ENCODE measurements at regions not wholly inside any gene's neighbourhood (a gene's known extent, or its start where the extent isn't known, plus 50 kb on each side); places are given as distances from the start of the nearest gene placed in this dataset.

DNA sequence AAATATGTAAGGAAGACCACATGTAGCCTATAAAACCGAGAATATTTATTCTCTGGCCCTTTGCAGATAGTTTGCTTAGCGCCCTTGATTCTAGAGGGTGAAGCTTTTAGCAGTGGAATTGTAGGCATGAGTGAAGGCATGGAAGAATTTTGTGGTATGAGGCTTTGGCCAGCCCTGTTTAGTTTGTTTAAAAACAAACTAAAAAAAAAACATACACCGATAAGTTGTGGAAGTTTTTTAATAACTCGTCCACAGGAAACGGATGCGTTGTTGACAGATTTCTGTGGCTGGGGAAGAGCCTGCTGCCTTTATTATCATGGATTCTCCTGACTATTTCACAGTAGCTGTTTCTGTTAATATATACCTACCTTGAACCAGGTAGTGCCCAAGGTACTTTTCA is 194.7 kb upstream of the LNX1 start:
- in situ Hi-C loops (cut with HindIII; ENCODE audit: low pct_unique_long_range_greater_than_20kb, low sequenced_read_pairs), result no loop called here
- no peak for TF ChIP-seq JUND (IDR thresholded peaks at IDR 0.05; ENCODE audit: low read depth)
- no peak for DNase-seq (ENCODE audit: low read depth in 1 of 2, low spot score in 1 of 2)

DNA sequence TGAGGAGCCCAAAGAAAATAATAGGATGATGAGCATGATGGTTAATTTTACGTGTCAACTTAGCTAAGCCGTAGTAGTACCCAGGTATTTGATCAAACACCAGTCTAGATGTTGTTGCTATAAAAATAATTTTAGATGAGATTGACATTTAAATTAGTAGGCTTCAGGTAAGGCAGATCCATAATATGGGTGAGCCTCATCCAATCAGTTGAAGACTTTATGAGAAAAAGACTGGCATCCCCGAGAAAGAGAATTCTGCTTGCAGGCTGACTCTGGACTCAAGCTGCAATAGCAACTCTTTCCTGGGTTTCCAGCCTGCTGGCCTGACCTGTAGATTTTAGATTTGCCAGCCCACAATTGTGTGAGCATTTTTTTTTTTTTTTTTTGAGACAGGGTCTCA is 192.8 kb upstream of the LNX1 start:
- no peak for DNase-seq (ENCODE audit: low read depth in 1 of 2, low spot score in 1 of 2)
- TF ChIP-seq JUND (IDR thresholded peaks at IDR 0.05; ENCODE audit: low read depth), result no peak
- in situ Hi-C loops (cut with HindIII; ENCODE audit: low pct_unique_long_range_greater_than_20kb, low sequenced_read_pairs), result no loop called here

DNA sequence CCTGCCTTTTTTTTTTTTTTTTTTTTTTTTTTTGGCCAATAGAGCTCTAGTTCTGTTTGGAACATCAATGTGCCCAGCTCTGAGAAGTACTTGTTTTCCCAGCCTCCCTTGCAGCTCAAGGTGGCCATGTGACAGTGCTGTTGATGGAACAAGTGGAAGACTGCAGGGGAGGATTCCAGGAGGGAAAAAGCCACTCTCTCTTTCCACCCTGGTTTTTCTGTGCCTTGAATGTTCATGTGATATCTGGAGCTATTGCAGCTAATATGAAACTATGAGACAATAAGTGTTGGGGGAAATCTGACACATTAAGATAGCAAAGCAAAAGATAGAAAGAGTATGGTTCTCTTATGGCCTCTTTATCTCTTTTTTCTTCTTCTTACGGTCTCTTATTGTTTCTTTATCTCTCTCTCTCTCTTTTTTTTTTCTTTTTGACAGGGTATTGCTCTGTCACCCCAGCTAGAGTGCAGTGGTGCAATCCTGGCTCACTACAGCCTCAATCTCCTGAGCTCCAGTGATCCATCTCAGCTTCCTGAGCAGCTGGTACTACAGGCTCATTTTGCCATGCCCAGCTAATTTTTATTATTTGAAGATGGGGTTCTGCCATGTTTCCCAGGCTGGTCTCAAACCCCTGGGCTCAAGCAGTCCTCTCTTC is 192.0 kb upstream of the LNX1 start:
- no peak for DNase-seq (ENCODE audit: low read depth in 1 of 2, low spot score in 1 of 2)
- TF ChIP-seq JUND (IDR thresholded peaks at IDR 0.05; ENCODE audit: low read depth), result no peak
- in situ Hi-C loops (cut with HindIII; ENCODE audit: low pct_unique_long_range_greater_than_20kb, low sequenced_read_pairs), result no loop called here

GRCh38 chr4:53782458-53782845 is 191.2 kb upstream of the LNX1 start:
- no peak for TF ChIP-seq JUND (IDR thresholded peaks at IDR 0.05; ENCODE audit: low read depth)
- in situ Hi-C loops (cut with HindIII; ENCODE audit: low pct_unique_long_range_greater_than_20kb, low sequenced_read_pairs), result no loop called here
- DNase-seq (ENCODE audit: low read depth in 1 of 2, low spot score in 1 of 2), result peak in 1 of 2 experiments; percentile 7

DNA sequence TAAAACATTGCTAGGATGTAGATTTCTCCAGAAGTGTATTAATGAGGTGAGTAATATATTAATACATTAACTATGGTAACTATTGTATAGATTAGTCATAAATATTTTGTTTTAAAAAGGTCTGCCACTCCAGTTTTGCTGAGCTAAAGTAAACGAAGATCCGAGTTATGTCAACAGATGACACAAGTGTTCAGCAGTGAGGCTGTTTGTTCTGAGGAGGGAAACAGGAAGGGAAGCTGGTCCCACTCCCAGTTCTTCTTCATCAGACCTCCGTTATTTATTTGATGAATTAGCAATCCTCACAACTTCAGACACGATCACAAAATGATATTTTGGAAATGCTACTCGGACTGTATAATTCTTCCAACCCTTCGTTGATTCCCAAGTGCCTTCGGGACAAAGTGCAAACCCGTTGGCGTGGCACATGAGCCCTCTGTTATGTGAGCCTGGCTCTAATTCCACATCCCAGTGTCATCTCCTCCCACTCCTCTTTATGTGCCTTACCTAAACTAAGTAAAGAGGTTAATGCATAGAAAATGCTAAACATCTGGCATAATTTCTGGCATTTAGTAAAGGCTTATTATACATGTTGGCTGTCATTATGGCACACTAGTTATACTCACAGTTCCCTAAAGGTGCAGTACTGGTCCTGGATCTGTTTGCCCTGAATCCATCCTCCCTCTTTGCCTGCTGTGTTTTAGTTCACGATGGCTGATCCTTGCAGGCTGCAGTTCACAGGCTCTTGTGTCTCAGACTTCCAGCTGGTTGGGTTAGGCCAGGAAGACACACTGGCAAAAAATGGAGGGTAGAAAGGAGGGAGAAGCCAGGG is 190.6 kb upstream of the LNX1 start:
- in situ Hi-C loops (cut with HindIII; ENCODE audit: low pct_unique_long_range_greater_than_20kb, low sequenced_read_pairs), result no loop called here
- no peak for TF ChIP-seq JUND (IDR thresholded peaks at IDR 0.05; ENCODE audit: low read depth)
- peak in 1 of 2 experiments; percentile 6 for DNase-seq (ENCODE audit: low read depth in 1 of 2, low spot score in 1 of 2)

DNA sequence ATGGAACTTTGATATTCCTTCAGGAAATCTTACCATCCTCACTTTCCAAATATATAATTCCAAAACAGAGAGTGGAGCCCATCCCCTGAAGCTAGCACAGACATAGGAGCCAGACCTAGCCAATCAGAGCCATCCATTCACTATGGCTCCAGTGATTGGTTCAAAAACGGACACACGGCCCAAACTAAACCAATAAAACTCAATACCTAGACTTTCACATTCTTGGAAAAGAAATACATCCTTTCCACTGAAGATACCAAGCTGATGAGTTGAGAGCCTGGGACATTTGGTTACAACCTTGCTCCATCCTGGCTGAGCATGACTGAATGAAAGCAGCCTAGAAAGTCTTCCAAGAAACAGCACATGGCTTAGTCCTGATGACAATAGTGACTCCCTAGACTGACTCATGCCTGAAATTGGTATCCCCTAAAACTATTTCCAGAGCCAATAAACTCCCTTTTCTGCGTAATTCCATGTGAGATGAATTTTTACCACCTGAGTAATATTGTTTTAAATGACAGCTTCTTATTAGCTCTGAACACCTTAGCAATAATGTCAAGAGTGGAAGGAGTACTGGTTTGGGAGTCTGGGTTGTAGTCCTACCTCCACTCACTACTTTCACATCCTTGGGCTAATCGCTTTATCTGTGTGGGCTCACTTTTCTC is 189.6 kb upstream of the LNX1 start:
- in situ Hi-C loops (cut with HindIII; ENCODE audit: low pct_unique_long_range_greater_than_20kb, low sequenced_read_pairs), result no loop called here
- TF ChIP-seq JUND (IDR thresholded peaks at IDR 0.05; ENCODE audit: low read depth), result no peak
- DNase-seq (ENCODE audit: low read depth in 1 of 2, low spot score in 1 of 2), result no peak

DNA sequence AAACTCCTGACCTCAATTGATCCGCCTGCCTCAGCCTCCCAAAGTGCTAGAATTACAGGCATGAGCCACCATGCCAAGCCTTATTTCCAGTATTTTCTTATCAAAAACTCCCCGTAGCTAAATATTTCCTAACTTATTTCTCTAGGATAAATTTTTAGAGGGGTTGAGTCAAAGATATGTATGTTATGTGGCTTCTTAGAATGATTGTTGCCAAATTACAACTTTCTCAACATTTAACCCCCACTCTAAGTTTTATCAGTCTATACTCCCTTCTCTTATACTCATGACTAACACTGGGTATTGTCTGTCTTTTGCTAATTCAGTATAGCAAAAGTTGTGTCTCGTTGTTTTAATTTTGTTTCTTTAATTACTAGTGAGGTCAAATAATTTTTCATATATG is 187.7 kb upstream of the LNX1 start:
- TF ChIP-seq JUND (IDR thresholded peaks at IDR 0.05; ENCODE audit: low read depth), result no peak
- in situ Hi-C loops (cut with HindIII; ENCODE audit: low pct_unique_long_range_greater_than_20kb, low sequenced_read_pairs), result no loop called here
- DNase-seq (ENCODE audit: low read depth in 1 of 2, low spot score in 1 of 2), result no peak

DNA sequence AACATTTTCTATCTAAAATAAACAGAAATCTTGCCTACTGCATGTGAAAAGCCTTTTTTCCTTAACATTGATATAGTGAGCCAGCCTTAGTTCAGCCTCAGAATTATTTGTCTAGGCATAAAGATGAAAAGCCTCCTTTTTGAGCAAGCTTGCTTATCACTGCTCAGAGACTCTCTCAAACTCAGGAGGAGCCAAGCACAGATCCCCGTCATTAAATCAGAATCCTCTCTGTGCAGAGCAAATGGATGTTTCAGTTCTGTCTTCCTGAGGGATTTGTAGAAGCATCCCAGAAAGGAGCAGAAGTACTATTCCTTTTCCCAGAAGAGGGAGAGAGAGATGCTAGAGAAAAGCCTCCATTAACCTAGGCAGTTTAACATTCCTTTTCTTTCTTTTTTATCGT is 186.9 kb upstream of the LNX1 start:
- TF ChIP-seq JUND (IDR thresholded peaks at IDR 0.05; ENCODE audit: low read depth), result no peak
- DNase-seq (ENCODE audit: low read depth in 1 of 2, low spot score in 1 of 2), result no peak
- in situ Hi-C loops (cut with HindIII; ENCODE audit: low pct_unique_long_range_greater_than_20kb, low sequenced_read_pairs), result no loop called here

DNA sequence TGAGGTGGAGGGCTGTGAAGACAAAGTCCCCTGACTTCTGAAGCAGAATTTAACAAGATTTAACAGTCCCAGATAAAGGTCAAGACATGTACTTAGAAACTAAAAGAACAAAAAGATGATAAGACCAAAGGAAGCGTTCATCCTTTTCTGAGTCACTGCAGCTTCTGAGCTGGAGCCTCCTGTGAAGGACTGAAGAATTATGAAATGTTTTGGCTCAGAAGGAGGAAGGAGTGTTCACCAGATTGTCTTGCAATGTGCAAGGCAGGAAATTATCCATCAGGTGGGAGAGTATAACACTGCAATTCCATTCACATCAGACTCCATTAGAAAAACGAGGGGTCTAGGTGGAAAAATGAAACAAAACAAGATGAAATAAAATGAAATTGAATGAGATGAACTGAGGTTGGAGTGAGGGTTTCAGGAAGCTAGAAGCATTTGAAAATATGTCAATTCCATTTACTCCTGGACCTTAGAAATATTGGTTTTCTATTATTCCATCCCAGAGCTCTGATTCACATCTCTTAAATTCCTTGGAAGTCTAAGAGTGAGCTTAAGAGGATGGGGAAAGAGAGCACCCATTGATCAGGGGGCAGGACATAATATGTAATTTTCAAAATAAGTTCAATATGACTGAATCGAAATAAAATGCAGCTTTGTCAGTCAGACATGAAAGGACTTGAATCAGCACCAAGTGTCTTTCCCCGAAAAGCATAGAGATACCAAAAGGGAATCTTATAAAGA is 186.1 kb upstream of the LNX1 start:
- in situ Hi-C loops (cut with HindIII; ENCODE audit: low pct_unique_long_range_greater_than_20kb, low sequenced_read_pairs), result no loop called here
- no peak for TF ChIP-seq JUND (IDR thresholded peaks at IDR 0.05; ENCODE audit: low read depth)
- no peak for DNase-seq (ENCODE audit: low read depth in 1 of 2, low spot score in 1 of 2)

DNA sequence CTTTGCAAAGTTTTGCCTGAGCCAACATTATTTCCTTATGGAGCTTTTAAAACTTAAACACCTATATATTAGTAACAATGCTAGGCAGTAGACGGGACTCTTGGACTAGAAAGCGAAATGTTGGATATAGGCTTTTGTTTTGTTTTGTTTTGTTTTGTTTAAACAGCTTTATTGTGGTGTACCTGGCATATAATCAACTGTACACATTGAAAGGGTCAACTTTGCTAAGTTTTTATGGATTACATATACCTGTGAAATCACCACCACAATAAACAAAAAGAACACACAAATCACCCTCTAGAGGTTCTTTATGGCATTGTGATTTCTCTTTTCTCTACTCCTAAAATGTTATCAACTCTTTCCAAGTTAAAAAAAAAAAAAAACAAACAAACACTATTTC is 184.9 kb upstream of the LNX1 start:
- TF ChIP-seq JUND (IDR thresholded peaks at IDR 0.05; ENCODE audit: low read depth), result no peak
- in situ Hi-C loops (cut with HindIII; ENCODE audit: low pct_unique_long_range_greater_than_20kb, low sequenced_read_pairs), result no loop called here
- DNase-seq (ENCODE audit: low read depth in 1 of 2, low spot score in 1 of 2), result no peak

GRCh38 chr4:53775381-53775780 is 184.1 kb upstream of the LNX1 start:
- no peak for DNase-seq (ENCODE audit: low read depth in 1 of 2, low spot score in 1 of 2)

GRCh38 chr4:53771326-53771725 is 180.0 kb upstream of the LNX1 start:
- TF ChIP-seq JUND (IDR thresholded peaks at IDR 0.05; ENCODE audit: low read depth), result no peak
- in situ Hi-C loops (cut with HindIII; ENCODE audit: low pct_unique_long_range_greater_than_20kb, low sequenced_read_pairs), result no loop called here
- DNase-seq (ENCODE audit: low read depth in 1 of 2, low spot score in 1 of 2), result no peak

More at GRCh38 chr4:53775381-53775780, 184.1 kb upstream of the LNX1 start:
- in situ Hi-C loops (cut with HindIII; ENCODE audit: low pct_unique_long_range_greater_than_20kb, low sequenced_read_pairs), result no loop called here
- no peak for TF ChIP-seq JUND (IDR thresholded peaks at IDR 0.05; ENCODE audit: low read depth)
